ENCODE measurements at regions not wholly inside any gene's neighbourhood (a gene's known extent, or its start where the extent isn't known, plus 50 kb on each side); places are given as distances from the start of the nearest gene placed in this dataset.

DNA sequence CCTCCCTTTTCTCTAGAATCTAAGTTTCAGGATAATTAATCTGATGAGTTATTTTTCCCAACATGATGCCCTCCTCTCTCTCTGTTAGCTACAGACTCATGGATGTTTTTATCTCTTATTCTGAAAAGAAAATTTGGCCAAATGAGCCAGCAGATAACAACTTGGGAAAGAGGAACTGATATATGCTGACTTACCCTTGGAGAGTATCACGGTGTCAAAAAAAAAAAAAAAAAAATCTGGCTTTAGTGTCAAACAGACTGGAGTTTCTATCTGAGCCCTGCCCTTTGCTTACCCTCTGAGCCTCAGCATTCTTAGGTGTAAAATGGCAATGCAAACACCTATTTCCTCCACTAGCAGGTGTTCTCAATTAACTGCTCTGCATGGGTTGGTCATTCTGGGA, 190.4 kb downstream of the AHR start:
- no peaks in the 10 kb centered on the region for H3K4me1 Mint-ChIP-seq (ENCODE audit: low read depth)
- no peak for DNase-seq (ENCODE audit: low spot score, unreplicated experiment)
- no peaks in the 10 kb centered on the region for H3K36me3 Mint-ChIP-seq (ENCODE audit: insufficient read depth)
- TF ChIP-seq, protein P1, sequence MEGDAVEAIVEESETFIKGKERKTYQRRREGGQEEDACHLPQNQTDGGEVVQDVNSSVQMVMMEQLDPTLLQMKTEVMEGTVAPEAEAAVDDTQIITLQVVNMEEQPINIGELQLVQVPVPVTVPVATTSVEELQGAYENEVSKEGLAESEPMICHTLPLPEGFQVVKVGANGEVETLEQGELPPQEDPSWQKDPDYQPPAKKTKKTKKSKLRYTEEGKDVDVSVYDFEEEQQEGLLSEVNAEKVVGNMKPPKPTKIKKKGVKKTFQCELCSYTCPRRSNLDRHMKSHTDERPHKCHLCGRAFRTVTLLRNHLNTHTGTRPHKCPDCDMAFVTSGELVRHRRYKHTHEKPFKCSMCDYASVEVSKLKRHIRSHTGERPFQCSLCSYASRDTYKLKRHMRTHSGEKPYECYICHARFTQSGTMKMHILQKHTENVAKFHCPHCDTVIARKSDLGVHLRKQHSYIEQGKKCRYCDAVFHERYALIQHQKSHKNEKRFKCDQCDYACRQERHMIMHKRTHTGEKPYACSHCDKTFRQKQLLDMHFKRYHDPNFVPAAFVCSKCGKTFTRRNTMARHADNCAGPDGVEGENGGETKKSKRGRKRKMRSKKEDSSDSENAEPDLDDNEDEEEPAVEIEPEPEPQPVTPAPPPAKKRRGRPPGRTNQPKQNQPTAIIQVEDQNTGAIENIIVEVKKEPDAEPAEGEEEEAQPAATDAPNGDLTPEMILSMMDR (IDR thresholded peaks at IDR 0.05; ENCODE audit: unreplicated experiment), result no peak
- H3K9me3 Mint-ChIP-seq (ENCODE audit: low read depth), result no peaks in the 10 kb centered on the region
- no peaks in the 10 kb centered on the region for H3K27me3 Mint-ChIP-seq
- no peak overlapping the region for H3K4me3 Mint-ChIP-seq (ENCODE audit: low read depth)
- no peak overlapping the region for H3K27ac Mint-ChIP-seq

DNA sequence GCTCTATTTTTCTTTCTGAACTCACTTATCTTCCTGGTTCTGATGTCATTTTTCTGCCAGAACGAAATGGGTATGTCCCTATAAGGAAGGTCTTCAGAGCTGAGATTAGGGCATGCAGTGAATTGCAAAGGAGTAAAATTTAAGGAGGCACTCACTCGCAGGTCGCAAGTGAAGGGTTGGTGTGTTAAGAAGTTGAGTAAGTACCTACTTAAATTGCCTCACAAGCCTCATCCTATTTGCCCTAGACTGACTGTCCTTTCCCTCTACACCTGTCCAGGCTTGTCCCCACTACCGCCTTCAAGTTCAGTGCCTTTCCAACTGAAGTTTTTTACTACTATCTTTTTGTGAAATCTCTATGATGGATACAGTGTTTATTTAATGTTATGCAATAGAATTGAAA, 191.5 kb downstream of the AHR start:
- H3K27ac Mint-ChIP-seq, result no peak overlapping the region
- H3K4me1 Mint-ChIP-seq (ENCODE audit: low read depth), result no peaks in the 10 kb centered on the region

DNA sequence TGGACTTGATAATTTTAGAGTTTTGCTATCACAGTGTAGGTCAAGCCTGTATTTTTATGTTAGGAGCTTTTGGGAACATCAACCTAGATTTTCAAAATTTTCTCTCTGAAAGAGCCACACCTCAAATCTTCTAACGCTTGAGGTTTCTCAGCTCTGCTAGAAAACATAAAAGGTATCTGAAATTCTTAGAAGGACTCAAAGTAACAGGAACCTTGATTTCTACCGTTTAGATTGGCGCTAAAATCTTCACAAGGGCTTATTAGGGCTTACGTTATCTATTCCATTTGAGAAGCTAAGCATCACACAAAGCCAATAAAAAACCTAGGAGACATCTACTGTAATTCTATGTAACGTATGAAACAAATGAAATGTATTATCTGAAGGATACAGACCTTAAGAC, 192.4 kb downstream of the AHR start:
- TF ChIP-seq, protein P1 (IDR thresholded peaks at IDR 0.05; ENCODE audit: unreplicated experiment), result no peak
- Mint-ChIP-seq H3K27me3 (no peaks in the 10 kb centered on the region), H3K27ac (no peak overlapping the region), H3K36me3 (ENCODE audit: insufficient read depth) (no peaks in the 10 kb centered on the region), H3K4me1 (ENCODE audit: low read depth) (no peaks in the 10 kb centered on the region), H3K4me3 (ENCODE audit: low read depth) (no peak overlapping the region), H3K9me3 (ENCODE audit: low read depth) (peaks cover 5% of the 10 kb centered on the region)
- DNase-seq (ENCODE audit: low spot score, unreplicated experiment), result no peak

More for the DNA sequence above, 191.5 kb downstream of the AHR start:
- TF ChIP-seq, protein P1 (IDR thresholded peaks at IDR 0.05; ENCODE audit: unreplicated experiment), result no peak
- H3K4me3 Mint-ChIP-seq (ENCODE audit: low read depth), result no peak overlapping the region
- no peaks in the 10 kb centered on the region for H3K27me3 Mint-ChIP-seq
- peaks cover 5% of the 10 kb centered on the region for H3K9me3 Mint-ChIP-seq (ENCODE audit: low read depth)
- H3K36me3 Mint-ChIP-seq (ENCODE audit: insufficient read depth), result no peaks in the 10 kb centered on the region
- no peak for DNase-seq (ENCODE audit: low spot score, unreplicated experiment)

DNA sequence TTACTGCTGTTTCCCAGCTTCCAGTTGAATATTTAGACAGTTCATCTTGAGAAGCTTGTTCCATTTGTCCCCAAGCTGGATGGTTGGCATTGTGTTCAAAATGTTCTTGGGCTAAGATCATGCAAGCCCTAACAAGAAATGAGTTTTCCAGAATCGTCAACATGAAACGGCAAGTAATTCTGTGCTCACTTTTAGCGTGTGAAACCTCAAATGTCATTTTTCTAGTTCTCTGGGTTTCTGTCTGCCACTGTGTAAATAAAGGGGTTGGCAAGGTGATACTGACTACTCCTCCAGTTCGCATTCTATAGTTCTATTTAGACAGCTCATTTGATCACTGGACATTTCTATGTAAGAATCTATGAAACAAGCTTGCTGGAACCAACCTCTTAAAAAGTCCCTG, 194.0 kb downstream of the AHR start:
- Mint-ChIP-seq H3K36me3 (ENCODE audit: insufficient read depth) (no peaks in the 10 kb centered on the region), H3K4me3 (ENCODE audit: low read depth) (no peak overlapping the region), H3K9me3 (ENCODE audit: low read depth) (peaks cover 5% of the 10 kb centered on the region), H3K27me3 (no peaks in the 10 kb centered on the region), H3K4me1 (ENCODE audit: low read depth) (no peaks in the 10 kb centered on the region), H3K27ac (no peak overlapping the region)
- TF ChIP-seq, protein P1 (IDR thresholded peaks at IDR 0.05; ENCODE audit: unreplicated experiment), result no peak
- no peak for DNase-seq (ENCODE audit: low spot score, unreplicated experiment)

DNA sequence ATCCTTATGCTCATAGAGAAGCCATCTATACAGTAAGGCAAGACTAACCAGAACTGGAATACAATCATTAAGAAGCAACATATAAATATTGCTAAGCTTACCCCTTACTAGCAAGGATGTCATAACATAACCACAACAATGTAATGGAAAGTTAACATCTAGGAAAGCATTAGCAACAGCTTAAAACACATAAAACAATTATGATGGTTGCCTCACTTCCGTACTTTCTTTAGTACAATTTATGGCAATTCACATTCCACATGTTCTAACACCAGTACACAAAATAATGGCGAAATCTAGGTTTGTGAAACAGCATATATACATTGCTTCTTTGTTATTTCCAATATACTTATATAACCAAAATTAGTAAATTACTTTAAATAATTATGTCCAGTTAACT, 195.0 kb downstream of the AHR start:
- Mint-ChIP-seq H3K4me1 (ENCODE audit: low read depth) (peaks cover 3% of the 10 kb centered on the region), H3K27ac (no peak overlapping the region), H3K9me3 (ENCODE audit: low read depth) (peaks cover 5% of the 10 kb centered on the region), H3K4me3 (ENCODE audit: low read depth) (no peak overlapping the region), H3K36me3 (ENCODE audit: insufficient read depth) (no peaks in the 10 kb centered on the region), H3K27me3 (no peaks in the 10 kb centered on the region)
- TF ChIP-seq, protein P1 (IDR thresholded peaks at IDR 0.05; ENCODE audit: unreplicated experiment), result no peak
- DNase-seq (ENCODE audit: low spot score, unreplicated experiment), result no peak

All from progenitor cell of endocrine pancreas (in vitro differentiated cells).